HG03575 (cell line): ENCODE measurements at regions not wholly inside any gene's neighbourhood (a gene's known extent, or its start where the extent isn't known, plus 50 kb on each side); places are given as distances from the start of the nearest gene placed in this dataset.
A peak's percentile ranks its signal among the peaks of the same experiment; 100 is the strongest.
"Not testable (repeated sequence)": the region's sequence is repeated elsewhere in the genome, so short reads cannot be mapped to it uniquely, and the experiment has no call there.

Source experiments
- ATAC-seq: cut with Tn5 transposase; IDR thresholded peaks from one replicate; pipeline ENCODE4 v1.9.1; 2021; ENCODE audit not compliant: unreplicated experiment, insufficient number of reproducible peaks, low FRiP score; ENCODE audit errors: extremely low read depth

DNA sequence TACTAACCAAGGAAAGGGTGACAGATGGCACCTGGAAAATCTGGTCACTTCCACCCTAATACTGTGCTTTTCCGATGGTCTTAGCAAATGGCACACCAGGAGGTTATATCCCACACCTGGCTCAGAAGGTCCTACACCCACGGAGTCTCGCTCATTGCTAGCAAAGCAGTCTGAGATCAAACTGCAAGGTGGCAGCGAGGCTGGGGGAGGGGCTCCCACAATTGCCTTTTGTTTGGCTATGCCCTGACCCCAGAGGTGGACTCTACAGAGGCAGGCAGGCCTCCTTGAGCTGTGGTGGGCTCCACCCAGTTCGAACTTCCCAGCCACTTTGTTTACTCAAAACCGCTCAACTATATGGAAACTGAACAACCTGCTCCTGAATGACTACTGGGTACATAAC, 50.3 kb upstream of the UGT2B15 start:
- ATAC-seq: not testable (repeated sequence)

DNA sequence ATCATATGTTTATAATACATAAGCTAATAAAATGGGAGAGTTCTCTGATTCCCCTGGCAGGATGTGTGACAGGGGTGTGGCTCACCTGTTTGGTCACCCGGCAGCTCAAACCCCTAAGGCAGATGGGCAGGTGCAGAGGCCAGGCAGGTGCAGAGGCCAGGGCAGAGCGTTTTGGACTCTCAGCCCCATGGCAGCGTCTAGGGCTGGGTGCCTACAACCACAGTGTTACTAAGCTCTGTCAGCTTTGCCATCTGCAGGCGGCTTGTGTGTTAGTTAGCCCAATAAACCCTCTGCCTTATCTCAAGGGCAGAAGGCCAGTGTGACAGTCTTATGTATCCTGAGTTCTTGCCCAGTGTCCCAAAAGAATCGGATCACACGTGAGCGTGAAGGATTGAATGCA, 54.0 kb upstream of the UGT2B15 start:
- ATAC-seq: no peak

DNA sequence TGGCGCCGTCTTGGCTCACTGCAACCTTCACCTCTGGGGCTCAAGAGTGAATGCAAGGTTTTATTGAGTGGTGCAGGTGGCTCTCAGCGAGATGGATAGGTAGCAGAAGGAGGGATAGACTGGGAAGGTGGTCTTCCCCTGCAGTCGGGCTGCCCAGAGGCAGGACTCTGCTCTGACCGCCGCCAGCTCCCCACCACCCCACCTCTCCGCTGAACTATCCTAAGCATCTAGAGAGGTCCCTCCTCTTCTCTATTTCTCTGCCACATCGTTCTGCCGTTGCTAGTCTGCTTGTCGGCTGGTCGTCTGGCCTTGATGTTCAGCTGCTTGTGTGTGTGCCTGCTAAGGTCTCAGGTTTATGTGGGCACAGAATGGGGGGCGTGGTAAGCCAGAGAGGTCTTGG, 54.5 kb upstream of the UGT2B15 start:
- ATAC-seq: no peak

DNA sequence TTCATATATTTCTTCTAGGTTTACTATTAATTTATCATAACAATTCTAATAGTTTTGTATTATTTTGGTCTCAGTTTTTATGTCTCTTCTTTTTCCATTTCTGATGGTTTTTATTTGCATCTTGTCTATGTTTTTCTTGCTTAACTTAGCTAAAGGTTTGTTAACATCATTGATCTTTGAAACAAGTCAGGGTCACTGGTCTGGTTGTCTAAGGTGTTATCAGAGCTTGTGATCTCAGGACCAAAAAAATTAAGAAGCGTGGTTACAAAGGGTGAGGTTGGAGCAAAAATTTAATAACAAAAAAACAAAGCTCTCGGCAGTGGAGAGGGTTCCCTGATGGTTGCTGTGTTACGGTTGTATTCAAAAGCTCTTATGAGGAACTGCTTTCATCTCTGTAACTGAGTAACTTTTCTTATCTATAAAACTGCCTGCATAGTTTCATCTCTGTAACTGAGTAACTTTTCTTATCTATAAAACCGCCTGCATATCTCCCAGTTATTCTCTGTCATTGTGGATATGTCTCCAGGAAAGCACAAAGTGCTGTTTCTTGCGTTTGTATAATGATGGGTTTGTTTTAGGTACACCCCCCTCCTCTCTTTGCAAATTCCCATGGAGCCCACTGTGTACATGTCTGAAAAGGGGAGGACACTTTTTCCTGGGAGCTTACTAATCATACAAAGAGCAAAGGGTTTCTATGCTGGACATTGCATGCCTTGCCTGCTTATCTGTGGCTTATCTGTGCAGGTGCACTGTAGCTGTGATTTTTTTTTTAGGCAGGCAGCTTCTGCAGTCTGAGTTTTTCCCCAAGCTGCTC, 62.4 kb upstream of the UGT2B15 start:
- peak; percentile 55 for ATAC-seq

DNA sequence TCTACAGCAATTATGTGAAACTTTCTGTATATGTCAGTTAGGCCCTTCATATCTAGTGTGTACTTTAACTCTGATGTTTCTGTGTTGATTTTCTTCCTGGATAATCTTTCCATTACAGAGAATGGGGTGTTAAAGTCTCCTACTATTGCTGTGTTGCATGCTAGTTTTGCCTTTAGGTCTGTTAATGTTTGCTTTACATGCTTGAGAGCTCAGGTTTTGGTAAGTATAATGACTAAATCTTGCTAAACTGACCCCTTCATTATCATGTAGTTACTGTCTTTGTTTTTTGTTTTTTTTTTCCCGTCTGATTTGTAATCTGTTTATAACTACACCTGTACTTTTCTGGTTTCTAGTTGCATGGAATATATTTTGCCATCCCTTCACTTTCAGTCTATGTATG, 63.6 kb upstream of the UGT2B15 start:
- no peak for ATAC-seq

DNA sequence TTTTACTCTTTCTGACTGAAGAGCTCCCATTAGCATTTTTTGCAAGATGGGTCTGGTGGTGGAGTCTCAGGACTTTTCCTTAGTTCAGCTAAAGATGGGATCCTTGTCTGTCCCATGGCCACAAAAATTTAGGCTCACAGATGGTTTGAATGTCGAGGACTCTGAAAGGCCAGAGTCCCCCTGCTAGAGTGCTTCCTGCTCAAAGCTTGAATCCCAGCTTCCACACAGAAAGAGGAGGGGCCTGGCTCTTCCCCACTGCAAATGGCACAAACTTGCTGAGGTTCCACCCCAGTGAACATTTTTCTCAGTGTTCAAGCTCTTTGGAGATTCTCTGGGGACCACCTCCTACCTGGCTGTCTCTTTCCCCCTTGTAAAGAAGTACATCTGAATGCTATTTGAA, 64.7 kb upstream of the UGT2B15 start:
- no peak for ATAC-seq

DNA sequence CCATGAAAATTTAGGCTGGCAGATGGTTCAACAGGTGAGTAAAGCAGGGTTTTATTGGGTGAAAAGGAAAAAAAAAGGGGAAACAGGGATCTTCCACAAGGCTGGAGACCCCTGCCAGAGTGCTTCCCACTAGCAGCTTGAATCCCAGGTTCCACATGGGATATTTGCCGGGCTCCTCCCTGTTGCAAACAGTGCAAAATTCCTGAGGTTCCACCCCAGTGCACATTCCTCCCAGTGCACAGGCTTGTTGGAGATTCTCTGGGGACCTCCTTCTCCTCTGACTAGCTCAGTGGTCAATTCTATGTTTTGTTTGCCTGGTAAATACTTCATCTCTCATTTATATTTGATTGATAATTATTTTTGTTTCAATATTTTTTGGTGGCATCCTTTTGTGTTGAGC, 66.4 kb upstream of the UGT2B15 start:
- ATAC-seq: no peak

GRCh38 chr4:68738036-68738435, 67.6 kb upstream of the UGT2B15 start:
- ATAC-seq: no peak

DNA sequence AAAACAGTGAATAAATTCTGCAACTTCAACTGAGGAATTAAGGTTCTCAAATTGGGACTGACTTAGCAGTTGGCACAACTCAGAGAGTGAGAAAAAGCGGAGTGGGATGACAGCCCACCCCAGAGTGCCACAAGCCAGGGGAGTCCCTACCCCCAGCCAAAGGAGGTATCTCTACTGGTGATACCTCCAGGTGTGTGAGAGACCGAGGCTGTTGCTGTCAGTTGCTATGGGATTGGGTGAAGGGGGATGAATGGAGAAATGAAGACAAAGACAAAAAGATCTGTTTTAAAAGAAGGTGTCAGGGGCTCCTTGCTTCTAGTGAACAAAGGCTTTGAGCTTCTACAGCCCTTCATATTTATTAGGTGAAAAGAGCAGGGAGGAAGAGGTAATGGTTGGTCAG, 71.4 kb upstream of the UGT2B10 start:
- no peak for ATAC-seq

- no peak for ATAC-seq
Measured at GRCh38 chr4:68748181-68748991, 67.4 kb upstream of the UGT2B10 start.

DNA sequence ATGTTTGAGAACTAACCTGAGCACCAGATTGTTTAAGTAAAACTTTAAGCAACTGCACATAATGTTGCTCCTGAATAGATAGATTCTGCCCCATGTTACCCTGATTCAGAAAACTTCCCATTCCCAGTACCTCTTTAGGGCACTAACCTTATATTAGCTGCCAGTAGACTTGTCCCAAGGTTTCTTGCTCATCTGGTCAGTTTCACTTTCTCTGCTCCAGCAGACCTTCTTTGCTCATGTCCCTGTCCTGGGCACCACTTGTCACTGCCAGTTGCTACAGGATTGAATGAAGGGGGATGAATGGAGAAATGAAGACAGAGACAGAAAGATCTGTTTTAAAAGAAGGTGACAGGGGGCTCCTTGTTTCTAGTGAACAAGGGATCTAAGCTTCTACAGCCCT, 65.2 kb upstream of the UGT2B10 start:
- no peak for ATAC-seq

- ATAC-seq: no peak
Measured at GRCh38 chr4:68751138-68751537, 64.7 kb upstream of the UGT2B10 start.

DNA sequence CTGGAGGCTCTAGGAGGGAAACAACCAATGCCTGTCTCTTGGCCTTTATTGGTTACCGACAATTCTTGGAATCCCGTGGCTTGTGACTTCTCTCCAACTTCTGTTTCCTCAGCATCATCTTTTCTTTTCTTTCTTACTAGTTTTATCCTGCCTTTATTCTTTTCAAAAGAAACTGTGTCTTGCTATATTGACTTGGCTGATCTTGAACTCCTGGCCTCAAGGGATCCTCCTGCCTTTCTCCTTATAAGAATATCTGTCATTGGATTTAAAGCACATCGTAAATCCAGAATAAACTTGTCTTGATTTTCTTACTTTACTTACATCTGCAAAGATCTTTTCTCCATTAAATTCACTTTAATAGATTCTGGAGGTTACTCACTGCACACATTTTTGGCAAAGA, 49.9 kb upstream of the UGT2B10 start:
- ATAC-seq: no peak
